Heart left ventricle (tissue), 13 donors: ENCODE measurements at regions not wholly inside any gene's neighbourhood (a gene's known extent, or its start where the extent isn't known, plus 50 kb on each side); places are given as distances from the start of the nearest gene placed in this dataset.

ENCODE experiments used
- POLR2A ChIP-seq, 2 donors: fragments of 450-650 bp; IDR thresholded peaks; one replicate each; pipeline ENCODE4 v1.6.1; 2017; ENCODE audit warnings: antibody characterized with exemption in 2 of 2, mild to moderate bottlenecking in 2 of 2, moderate library complexity in 2 of 2
- TF ChIP-seq, protein P1 (sequence below), 12 donors: fragments of 200-600 bp; sonication (generic) in 4 of 12; IDR thresholded peaks; one replicate each; pipeline versions ENCODE4 v1.5.0 to v1.8.0; 2018 to 2022; ENCODE audit warnings: antibody characterized with exemption in 12 of 12, mild to moderate bottlenecking in 5 of 12
- donor health status: ischemic (EF 13 %, LVEDD 7.1; RV severe dilation, severe dysfunction).
- donor health status: DM: no; HTN: yes; CAD: no.
- donor health status: DM: no; HTN: no; CAD: no.
- donor health status: ischemic (EF 25% LVEDD 6.9; RV normal size, moderate dysfunction).
- donor health status: ischemic (EF 25% LVEDD 5.7; RV mildly dilated, moderate dysfunction).
- donor health status: ischemic (EF 35%, LVEDD 5.7; RV mildly dilated, moderate dysfunction).
- donor health status: nonischemic (EF 11% LVEDD 7.7; RV severe dilation, severe dysfunction).
- donor health status: DM: yes; HTN: yes; CAD: no.
- donor health status: PGD.
- donor health status: ischemic (EF 29% LVEDD 5.4; RV normal size, mild dysfunction).
- donor health status: nonischemic (EF 23%, LVEDD 6.1; RV moderate dilation, normal function).

DNA sequence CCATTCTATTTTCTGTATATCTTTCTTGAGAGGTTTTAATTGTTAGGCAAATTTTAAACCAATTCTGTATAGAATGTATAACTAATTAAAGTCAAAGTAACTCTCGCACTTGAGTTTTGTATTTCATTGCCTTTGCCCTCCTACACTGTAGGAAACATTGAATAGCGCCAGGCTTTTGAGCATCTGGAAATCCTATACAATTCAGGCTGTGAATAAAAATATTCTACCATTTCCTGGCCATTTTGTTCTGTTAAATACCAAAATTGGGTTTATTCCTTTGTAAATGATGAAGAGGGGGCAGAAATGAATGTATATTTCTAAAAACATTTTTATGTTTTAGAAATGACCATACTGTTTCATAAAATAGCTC, 571.8 kb upstream of the CLINT1 start:
- TF ChIP-seq, protein P1, sequence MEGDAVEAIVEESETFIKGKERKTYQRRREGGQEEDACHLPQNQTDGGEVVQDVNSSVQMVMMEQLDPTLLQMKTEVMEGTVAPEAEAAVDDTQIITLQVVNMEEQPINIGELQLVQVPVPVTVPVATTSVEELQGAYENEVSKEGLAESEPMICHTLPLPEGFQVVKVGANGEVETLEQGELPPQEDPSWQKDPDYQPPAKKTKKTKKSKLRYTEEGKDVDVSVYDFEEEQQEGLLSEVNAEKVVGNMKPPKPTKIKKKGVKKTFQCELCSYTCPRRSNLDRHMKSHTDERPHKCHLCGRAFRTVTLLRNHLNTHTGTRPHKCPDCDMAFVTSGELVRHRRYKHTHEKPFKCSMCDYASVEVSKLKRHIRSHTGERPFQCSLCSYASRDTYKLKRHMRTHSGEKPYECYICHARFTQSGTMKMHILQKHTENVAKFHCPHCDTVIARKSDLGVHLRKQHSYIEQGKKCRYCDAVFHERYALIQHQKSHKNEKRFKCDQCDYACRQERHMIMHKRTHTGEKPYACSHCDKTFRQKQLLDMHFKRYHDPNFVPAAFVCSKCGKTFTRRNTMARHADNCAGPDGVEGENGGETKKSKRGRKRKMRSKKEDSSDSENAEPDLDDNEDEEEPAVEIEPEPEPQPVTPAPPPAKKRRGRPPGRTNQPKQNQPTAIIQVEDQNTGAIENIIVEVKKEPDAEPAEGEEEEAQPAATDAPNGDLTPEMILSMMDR (IDR thresholded peaks at IDR 0.05): no peak
- no peak for TF ChIP-seq POLR2A (IDR thresholded peaks at IDR 0.05)
